ENCODE measurements at regions not wholly inside any gene's neighbourhood (a gene's known extent, or its start where the extent isn't known, plus 50 kb on each side); places are given as distances from the start of the nearest gene placed in this dataset.
A peak's percentile ranks its signal among the peaks of the same experiment; 100 is the strongest.

- no peak overlapping the region for H3K4ac ChIP-seq (ENCODE audit: low read depth, low read length)
- ATAC-seq (ENCODE audit: low read depth): no peak
- no peak overlapping the region for H4K91ac ChIP-seq (ENCODE audit: insufficient read depth, low read depth, low read length)
- H2BK15ac ChIP-seq (ENCODE audit: low read depth, low read length): no peak overlapping the region
- no peak overlapping the region for H3K4me2 ChIP-seq (ENCODE audit: low read depth, low read length)
- no peak overlapping the region for H2AK9ac ChIP-seq (replicated peaks; ENCODE audit: low read depth, low read length, poor library complexity)
- no peak for TF ChIP-seq BHLHE40 (IDR thresholded peaks at IDR 0.05; ENCODE audit: low read depth, low read length)
- peak; percentile 31; the same call in 1 of the 2 replicates for TF ChIP-seq MAFK (IDR thresholded peaks at IDR 0.05; ENCODE audit: low read depth, low read length)
- no peak overlapping the region for H3K18ac ChIP-seq (ENCODE audit: low read depth, low read length)
- POLR2A ChIA-PET (ENCODE audit: unreplicated experiment): no interaction called here
- no peak overlapping the region for H2BK20ac ChIP-seq (ENCODE audit: low read depth, low read length)
- H3K14ac ChIP-seq (replicated peaks; ENCODE audit: low read depth, low read length): no peak overlapping the region
- H2AFZ ChIP-seq (replicated peaks; ENCODE audit: low read length, poor library complexity): no peak overlapping the region
- peaks cover 2% of the 10 kb centered on the region; the same call in 1 of the 2 replicates for H3K9me3 ChIP-seq (ENCODE audit: control insufficient read depth, insufficient read depth, low read length)
- H2BK120ac ChIP-seq (ENCODE audit: low read depth, low read length): no peak overlapping the region
- no peak overlapping the region for H3K9ac ChIP-seq (ENCODE audit: low read depth, low read length)
- CTCF ChIA-PET: no interaction called here
- no peaks in the 10 kb centered on the region for H3K4me1 ChIP-seq (ENCODE audit: control insufficient read depth, insufficient read depth, low read length)
- no peak overlapping the region for H3K27ac ChIP-seq (ENCODE audit: insufficient read depth, low read length)
- H3K23ac ChIP-seq (ENCODE audit: low read depth, low read length): no peak overlapping the region
- no peak overlapping the region for H3K56ac ChIP-seq (ENCODE audit: extremely low read depth, insufficient read depth, low read length)
- intact Hi-C loops (cut with micrococcal nuclease) (no loop called here), in situ Hi-C loops (cut with MboI; ENCODE audit: low sequenced_read_pairs) (no loop called here), dilution Hi-C loops (cut with HindIII; ENCODE audit: low sequenced_read_pairs, unreplicated experiment) (no loop called here)
- no peaks in the 10 kb centered on the region for H3K79me1 ChIP-seq (ENCODE audit: low read depth in 1 of 2, low read length in 2 of 2)
- no peaks in the 10 kb centered on the region for H3K9me1 ChIP-seq (ENCODE audit: insufficient read depth, low read length)
- no TSS peak for BruUV-seq (replicated peaks)
- no peak overlapping the region for H2AK5ac ChIP-seq (ENCODE audit: low read depth, low read length)
- H4K20me1 ChIP-seq (ENCODE audit: insufficient read depth, low read length): no peaks in the 10 kb centered on the region
- H3K36me3 ChIP-seq (ENCODE audit: control insufficient read depth, insufficient read depth, low read length): no peaks in the 10 kb centered on the region
- no peak overlapping the region for H2BK5ac ChIP-seq (ENCODE audit: low read depth, low read length, poor library complexity, severe bottlenecking)
- no peaks in the 10 kb centered on the region for H3K27me3 ChIP-seq (ENCODE audit: control insufficient read depth, insufficient read depth, low read length)
- no peak overlapping the region for H3K4me3 ChIP-seq (ENCODE audit: insufficient read depth, low read depth, low read length)
- DNase-seq: no peak
- H4K5ac ChIP-seq (ENCODE audit: low read depth, low read length): no peak overlapping the region
- H4K8ac ChIP-seq (ENCODE audit: low read depth in 2 of 2, low read length in 2 of 2): no peak overlapping the region
Observed at GRCh38 chr5:18999478-18999877, 988.5 kb downstream of the CDH18 start.

Measured in IMR-90 (cell line).